ENCODE measurements at regions not wholly inside any gene's neighbourhood (a gene's known extent, or its start where the extent isn't known, plus 50 kb on each side); places are given as distances from the start of the nearest gene placed in this dataset.

DNA sequence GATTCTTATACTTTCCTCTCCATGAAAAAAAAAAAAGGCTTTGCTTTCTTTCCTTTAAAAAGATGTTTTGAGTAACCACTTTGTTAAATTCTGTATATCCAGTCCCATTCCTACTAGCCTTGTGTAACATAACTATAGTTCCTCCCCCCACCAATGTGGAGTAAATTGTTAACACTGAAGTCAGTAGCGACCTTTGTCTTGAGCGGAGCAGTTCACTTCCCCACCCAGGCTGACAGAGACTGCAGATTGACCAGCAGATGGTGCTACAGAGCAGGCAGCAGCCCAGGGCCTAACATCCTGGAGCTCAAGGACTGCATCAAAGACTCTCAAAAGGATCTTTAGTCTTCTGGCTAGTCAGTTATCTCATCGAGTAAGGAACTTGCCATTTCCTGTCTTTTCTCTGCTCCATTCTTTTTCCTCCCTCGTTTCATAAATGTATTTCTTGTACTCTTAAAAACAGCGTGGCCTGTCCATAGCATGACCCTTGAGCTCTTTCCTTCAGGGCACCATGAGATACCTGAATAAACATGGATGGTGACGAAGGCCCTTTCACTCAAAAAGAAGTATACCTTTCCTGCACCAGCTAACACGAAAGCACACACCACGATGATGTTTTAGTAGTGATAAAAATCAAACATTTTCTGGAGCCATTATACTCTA, 503.5 kb upstream of the PKN2 start:
- in situ Hi-C loops (cut with MboI; ENCODE audit: low sequenced_read_pairs), result no loop called here

DNA sequence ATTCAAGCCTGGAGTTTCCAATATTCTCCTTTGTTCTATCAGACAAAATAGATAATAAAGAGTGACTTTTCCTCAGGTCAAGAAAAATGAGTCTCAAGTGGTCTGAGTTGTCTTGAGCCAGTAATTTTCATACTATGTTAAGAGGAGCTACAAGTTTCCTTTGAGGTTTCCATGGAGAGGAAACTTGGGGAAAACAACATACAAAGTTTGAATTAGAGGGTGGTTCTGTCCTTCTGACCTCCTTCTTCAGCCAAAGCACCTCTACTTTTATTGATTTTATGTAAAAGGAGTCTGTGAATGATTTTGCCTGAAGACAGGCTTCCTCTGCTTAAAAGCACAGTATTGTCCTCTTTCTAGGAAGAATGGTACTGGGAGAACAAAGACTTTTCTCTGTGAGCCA, 497.2 kb upstream of the PKN2 start:
- in situ Hi-C loops (cut with MboI; ENCODE audit: low sequenced_read_pairs), result no loop called here

DNA sequence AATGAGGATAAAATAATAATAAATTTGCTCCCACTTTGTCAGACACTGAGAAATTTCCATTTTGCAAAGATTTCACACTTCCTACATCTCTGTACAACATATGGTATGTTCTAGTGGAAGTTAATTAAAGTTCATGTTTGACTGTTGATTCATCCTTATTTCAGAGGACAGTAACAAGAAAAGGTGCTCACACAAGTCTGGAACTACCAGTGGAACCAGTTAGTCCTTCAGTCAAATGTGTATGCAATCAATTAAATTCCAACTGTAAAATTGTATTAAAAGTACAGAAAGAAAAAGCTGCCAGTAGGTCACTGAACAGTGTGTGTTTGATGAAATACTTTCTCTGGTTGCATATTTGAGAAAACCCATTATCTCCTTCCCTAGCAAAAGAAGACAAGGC, 496.0 kb upstream of the PKN2 start:
- in situ Hi-C loops (cut with MboI; ENCODE audit: low sequenced_read_pairs), result no loop called here

DNA sequence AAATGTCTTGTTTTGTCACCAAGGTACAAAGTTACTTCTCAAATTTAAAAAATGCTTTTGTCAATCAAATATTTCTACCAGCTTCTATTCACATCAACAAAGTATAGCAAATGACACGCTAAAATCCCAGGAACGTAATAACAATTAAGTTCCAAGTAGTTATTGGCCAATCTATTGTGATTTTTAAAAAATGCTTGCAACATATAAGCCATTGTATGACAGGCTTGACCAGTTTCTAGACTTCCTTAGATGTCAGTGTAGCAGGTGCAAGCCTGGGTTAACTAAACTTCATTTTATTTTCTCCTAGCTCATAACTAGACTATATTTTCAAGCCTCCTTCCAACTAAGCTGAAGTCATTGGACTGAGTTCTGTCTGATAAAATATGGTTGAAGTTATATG, 494.5 kb upstream of the PKN2 start:
- in situ Hi-C loops (cut with MboI; ENCODE audit: low sequenced_read_pairs), result no loop called here

DNA sequence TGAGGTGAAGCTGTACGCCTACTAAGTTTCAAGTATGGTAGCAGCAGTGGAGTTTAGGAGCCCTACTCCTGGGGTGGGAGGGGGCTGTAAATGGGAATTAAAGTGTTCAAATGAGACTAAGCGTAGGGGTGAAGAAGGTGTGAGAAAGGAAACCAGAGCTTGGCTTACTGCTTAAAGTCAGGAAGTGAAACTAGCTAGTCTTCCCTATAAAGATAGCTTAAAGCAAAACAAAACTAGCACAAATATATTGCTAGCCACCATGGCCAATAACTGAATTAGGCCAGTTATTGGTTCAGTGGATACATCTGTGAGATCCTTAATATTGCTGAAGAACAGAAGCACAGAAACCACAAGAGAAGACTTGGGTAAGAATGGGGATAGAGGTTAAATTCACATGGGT, 492.2 kb upstream of the PKN2 start:
- in situ Hi-C loops (cut with MboI; ENCODE audit: low sequenced_read_pairs), result no loop called here

DNA sequence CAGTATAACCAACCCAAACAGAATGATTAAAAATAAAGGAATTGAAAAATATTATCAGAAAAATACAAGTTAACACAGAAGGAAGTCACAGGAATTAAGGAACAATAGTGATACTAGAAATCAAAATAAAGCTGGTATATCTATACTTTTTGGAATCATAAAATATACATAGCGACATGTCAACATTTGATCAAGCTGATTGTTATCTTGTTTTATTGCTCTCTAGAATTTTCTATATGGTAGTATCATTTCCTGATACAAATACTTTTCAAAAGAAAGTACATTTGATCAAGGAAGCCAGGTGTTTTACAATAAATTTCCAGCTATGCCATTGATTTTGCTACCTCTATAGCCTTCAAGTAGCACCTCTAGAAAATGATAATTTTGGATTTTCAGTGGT, 489.5 kb upstream of the PKN2 start:
- in situ Hi-C loops (cut with MboI; ENCODE audit: low sequenced_read_pairs), result no loop called here

DNA sequence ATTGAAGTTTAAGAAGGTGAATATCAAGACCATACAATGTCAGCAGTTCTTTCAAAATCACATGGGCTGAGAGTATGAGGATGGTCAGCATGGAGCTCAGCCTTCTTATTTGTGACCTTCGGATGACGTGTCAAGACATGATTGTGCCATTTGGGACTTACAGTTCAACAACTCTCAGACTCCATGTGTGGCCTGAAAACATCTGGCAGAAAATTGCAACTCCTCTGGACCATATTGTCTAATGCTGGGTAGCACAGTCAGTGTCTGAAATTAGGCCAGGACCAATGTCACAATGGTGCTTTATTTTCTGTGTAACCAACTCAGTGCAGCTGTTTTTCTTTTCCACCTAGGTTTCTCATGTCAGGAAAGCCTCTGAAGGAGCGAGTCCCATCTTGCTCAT, 483.5 kb upstream of the PKN2 start:
- in situ Hi-C loops (cut with MboI; ENCODE audit: low sequenced_read_pairs), result no loop called here

DNA sequence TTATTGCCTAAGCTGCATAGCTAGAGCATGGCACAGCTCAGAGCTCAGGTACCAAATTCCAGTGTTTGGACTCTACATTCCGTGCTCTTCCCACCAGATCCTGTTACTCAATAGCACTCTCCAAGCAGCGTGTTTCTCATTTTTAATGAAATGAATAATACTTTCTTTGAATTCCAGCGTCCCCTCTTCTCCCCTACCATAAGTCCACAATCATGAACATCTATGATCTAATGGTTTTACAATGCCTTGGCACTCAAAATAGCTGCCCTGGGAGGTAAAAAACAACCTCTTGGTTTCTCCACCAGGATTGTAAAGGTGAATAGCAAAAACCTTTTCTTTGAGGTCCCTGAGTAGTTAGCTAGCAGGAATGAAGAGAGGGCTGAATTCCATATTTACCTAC, 480.0 kb upstream of the PKN2 start:
- in situ Hi-C loops (cut with MboI; ENCODE audit: low sequenced_read_pairs), result no loop called here

DNA sequence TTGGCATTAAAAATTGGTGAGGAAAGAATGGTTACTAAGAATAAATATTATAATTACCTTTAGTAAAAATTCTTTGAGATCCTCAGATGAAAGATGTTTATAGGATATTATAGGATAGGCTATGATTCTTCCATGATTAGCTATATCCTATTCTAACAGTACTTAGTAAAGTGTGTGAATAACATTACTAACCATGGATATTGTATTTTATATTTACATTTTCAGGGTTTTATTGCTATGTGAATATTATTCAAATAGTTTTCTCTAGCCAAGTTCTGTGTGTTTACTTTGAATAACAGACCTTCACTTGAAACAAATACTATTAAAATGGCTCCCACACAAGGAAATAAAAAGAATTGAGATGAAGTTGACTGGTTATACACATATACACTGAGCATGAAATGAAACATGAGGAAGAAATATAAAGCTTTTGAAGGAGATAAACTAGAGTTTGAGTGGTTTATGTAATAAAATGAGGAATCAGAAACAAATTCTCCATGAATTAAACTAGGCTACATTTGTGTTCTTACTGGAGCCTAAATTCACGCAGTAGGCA, 479.4 kb upstream of the PKN2 start:
- in situ Hi-C loops (cut with MboI; ENCODE audit: low sequenced_read_pairs), result no loop called here

DNA sequence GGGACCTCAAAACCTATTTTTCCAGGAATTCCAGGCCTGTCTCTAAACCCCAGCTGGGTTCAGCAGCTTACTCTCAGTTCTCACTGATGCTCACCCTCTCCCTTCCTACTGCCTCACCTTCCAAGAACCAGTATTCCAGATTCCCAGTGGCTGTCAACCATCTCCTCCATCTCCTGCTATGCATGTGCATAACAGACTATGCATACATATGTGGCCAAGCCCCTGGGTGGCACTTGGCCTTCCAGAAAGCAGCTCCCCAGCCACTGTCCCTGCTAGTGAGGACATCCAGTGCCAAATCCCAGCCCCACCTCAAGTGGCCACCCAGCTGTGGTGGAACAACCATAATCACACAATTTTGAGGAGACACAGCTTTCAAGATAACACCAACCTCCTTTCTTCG, 475.7 kb upstream of the PKN2 start:
- in situ Hi-C loops (cut with MboI; ENCODE audit: low sequenced_read_pairs), result no loop called here

DNA sequence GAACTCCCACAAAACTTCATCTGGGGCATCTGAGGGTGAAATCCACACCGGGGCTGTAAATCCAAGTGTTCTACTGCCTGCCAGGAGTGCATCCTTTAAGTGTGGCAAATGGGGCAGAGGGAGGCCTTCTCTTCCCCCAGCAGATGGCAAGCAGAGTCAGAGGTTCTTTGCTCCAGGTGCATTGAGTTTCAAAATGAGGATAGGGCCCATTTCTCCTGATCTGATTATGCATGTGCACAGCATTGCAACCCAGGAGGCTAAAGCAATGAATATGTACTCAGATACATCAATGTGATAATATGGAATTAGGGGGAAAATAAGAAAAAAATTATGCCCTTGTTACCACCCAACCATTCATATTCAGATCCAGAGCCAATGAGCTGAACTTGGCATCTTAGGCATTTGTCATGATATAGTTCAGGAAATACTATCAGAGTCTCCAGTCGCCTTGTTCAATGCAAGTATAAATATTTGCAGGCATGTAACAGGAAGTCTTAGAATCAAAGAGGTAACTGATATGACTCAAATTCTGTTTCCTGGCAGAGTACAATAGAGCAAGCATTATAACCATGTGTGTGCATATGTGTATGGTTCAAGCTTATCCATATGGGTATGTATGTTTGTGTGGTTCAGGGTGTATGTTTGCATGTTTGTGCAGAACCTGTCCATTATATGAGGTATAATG, 473.8 kb upstream of the PKN2 start:
- in situ Hi-C loops (cut with MboI; ENCODE audit: low sequenced_read_pairs), result no loop called here

DNA sequence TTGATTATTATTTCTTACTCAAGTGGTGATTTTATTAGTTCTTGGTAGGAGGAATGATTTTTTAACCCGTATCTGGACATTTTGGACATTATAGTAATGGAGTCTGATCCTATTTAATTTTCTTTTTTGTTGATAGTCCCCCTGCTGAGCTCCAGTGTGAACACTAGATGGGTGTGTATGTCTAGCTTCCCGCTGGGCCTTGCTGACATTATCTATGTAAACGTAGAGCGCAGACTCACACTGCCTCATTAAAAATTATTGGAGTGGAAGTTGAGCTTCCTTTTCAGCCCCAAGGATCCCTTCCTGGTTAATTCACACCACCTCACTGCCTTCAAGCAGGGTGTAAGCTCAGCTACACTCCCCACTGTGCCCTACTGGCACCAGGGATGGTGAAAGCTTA, 467.6 kb upstream of the PKN2 start:
- in situ Hi-C loops (cut with MboI; ENCODE audit: low sequenced_read_pairs), result no loop called here

DNA sequence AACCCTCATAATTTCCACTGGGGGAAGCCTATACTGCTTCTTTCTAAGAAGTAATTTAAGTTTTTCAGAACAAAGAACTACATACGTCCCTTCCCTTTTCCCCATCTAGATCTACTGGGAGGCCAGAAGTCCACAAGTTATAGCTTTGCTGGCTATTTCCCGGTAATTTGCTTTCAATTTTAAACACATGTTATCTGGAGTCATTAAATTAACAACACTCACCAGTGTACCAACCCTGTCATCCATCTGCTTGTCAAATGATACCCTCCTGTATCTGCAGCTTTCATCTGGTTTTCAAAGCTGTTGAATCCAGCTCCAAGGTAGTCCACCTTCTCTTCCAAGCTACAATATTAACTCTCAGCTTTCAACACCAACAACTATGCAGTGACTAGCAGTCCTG, 466.7 kb upstream of the PKN2 start:
- in situ Hi-C loops (cut with MboI; ENCODE audit: low sequenced_read_pairs), result no loop called here

DNA sequence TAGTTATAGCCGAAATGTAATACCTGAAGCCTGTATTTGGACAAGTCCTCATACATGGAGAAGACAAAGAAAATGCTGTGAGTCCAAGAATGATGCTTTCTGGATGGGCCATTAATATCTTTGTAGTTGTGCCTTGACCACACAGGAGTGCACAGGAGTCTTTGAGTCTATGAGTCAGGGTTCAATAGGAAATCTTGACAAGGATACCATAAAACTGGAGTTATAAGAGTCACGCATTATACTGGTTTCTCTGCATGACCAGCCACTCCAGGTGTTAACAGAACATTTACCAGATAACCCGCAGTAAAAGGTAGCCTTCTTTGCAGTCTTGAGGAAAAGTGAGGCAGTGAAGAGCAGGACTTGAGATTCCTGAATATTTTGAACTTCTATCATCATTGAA, 464.6 kb upstream of the PKN2 start:
- in situ Hi-C loops (cut with MboI; ENCODE audit: low sequenced_read_pairs), result no loop called here

DNA sequence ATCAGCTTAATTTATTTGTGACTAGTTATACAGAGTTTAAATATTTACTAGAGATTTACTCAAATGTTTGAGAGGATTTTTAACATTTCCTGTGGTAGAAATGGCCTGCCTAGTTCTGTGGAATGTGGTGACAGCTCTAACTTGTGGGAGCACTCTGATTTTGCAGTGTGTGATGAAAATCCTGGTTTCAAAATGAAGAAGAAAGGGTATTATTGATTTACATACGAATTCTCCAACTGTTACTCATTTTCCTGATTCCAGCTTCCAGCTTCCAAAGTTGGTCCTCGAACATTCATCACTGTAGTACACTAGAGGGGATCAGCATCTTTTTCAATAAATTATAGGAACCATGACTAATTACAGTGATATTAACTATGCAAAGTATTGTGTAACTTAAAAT, 462.7 kb upstream of the PKN2 start:
- in situ Hi-C loops (cut with MboI; ENCODE audit: low sequenced_read_pairs), result no loop called here

DNA sequence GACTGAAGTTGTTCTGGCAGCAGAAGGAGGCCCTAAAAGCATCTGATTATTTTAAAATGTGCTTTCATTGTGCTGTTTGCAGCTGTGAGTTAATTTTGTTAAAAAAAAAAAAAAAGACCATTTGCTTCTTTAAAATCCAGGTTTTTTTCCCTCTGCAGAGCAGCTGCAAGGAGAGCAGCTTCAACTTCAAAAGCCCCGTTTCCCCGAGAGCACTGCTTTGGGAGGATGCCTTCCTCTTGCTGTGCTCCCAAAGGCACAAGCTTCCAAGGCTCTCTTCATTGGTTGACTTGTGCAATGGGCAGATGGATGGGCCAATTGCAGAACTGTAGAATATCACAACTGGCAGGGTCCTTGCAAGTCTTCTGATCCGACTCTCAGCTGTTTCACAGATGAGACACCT, 459.2 kb upstream of the PKN2 start:
- in situ Hi-C loops (cut with MboI; ENCODE audit: low sequenced_read_pairs), result no loop called here

DNA sequence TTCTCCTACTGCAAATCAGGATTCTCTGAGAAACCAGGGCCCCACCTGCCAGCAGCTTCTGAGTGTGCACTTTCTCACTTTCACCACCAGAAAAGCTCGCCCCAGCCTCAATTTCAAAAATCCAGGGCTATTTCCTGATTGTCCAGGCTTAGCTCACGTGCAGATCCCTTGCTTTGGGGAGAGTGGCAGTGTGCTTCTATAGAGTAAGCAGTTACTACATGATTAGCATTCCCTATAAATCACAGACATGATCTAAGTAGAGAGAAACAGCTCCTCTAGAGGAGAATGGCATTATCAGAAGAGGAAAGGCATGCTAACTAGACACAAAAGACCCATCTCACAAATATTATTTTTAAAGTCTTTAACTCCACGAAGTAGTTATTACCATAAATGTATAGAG, 456.0 kb upstream of the PKN2 start:
- in situ Hi-C loops (cut with MboI; ENCODE audit: low sequenced_read_pairs), result no loop called here

DNA sequence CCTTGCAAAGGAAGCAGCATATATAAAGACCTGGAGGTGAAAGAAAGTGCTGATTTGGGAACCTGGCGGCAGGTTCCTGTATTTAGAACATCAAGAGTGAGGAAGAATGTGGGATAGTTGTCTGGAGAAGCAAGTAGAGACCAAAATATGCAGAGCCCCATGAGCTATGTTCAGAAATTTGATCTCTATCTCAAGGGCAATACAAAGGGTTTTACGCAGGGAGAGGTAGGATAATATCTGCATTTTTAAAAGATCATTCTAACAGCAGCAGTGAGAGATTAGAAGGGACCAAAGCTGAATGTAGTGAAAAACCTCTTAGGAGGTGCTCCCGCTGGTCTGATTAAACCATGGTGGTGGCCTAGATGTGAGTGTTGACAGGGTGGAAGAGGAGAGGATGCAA, 453.9 kb upstream of the PKN2 start:
- in situ Hi-C loops (cut with MboI; ENCODE audit: low sequenced_read_pairs), result no loop called here

DNA sequence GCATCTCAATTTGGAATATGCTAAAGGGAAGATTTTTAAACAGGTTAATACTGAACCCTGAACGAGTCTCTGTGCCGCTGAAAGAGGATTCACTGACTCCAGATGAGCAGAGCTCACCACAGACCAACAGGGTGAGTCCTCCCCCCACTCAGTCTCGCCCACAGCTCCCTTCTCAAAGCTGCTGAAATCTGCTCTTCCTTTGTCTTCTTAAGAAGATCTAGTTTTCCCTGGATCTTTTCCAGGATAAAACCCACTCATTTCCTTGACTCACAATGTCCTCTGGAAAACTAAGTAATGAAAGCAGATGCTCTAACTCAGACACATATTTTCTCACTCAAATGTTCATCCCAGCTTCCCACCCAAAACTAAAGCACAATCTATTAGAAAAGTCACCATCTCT, 447.0 kb upstream of the PKN2 start:
- in situ Hi-C loops (cut with MboI; ENCODE audit: low sequenced_read_pairs), result no loop called here

DNA sequence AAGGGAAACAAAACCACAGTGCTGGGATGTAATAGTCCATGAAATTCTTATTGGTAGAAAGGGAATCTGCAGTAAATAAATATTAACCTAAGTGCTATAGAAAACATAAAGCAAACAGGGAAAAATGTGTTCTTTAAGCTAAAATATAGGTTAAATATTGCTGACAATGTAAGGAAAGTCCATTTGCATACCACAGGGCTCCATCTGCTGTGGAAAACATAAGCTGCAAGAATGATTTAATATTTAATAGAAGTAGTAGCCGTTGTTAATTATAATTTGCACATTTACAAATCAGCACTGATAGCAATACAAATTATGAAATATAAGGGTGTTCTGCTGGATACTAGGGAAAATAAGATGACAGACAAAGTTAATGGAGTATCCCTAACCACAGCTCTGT, 444.9 kb upstream of the PKN2 start:
- in situ Hi-C loops (cut with MboI; ENCODE audit: low sequenced_read_pairs), result no loop called here

DNA sequence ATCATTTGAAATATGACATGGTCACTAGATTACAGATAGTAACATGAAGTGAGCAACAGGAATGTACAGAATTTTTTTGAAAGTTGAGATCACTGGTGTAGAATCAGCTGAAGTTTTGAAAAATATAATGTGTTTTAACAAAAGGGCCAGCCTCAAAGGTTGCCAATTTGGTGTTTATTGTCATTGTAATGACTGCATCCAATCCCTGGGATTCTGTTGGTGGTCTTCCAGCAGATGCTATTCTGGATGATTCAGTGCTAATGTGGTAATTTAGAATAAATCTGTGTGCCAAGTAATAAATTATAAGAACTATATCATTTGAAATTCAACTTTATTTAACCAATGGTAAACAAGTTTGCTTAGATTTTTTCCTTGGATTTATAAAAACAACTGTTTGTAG, 436.4 kb upstream of the PKN2 start:
- in situ Hi-C loops (cut with MboI; ENCODE audit: low sequenced_read_pairs), result no loop called here

DNA sequence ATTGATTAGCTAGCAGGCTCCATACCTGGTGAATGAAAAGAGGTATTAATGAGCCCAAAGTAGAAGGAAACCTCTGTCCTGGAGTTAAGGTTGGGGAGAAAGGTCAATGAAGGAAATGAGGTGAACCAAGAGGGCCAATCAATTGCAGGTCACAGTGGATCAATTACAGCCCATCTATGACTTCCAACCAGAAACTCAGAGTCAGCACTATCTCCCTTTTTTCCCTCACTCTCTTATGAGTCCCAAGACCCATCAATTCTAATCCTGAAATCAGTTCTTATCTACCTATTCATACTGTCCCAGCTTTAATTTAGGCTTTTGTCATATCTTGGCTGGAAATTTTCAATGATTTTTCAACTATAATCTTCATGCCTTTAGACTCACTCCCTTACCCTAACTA, 433.2 kb upstream of the PKN2 start:
- in situ Hi-C loops (cut with MboI; ENCODE audit: low sequenced_read_pairs), result no loop called here

DNA sequence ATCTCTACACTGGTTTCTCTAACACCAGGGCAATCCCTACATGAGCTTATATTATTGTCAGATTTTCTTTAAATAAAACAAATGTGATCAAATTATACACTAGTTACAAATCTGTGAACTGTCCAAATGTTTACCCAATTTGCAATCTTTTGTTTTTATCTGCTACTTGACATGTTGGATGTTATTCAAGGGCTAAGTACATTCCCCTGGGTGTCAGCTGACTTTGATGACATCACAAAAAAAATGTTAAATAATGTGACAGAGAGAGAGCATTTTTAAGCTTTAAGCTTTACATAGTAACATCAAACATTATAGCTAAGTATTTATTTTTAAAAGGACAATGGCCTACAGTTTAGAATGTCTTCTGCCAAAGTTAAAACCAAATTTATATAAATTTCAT, 431.3 kb upstream of the PKN2 start:
- in situ Hi-C loops (cut with MboI; ENCODE audit: low sequenced_read_pairs), result no loop called here
